ENCODE measurements at regions not wholly inside any gene's neighbourhood (a gene's known extent, or its start where the extent isn't known, plus 50 kb on each side); places are given as distances from the start of the nearest gene placed in this dataset.
"Not testable (repeated sequence)": the region's sequence is repeated elsewhere in the genome, so short reads cannot be mapped to it uniquely, and the experiment has no call there.

DNA sequence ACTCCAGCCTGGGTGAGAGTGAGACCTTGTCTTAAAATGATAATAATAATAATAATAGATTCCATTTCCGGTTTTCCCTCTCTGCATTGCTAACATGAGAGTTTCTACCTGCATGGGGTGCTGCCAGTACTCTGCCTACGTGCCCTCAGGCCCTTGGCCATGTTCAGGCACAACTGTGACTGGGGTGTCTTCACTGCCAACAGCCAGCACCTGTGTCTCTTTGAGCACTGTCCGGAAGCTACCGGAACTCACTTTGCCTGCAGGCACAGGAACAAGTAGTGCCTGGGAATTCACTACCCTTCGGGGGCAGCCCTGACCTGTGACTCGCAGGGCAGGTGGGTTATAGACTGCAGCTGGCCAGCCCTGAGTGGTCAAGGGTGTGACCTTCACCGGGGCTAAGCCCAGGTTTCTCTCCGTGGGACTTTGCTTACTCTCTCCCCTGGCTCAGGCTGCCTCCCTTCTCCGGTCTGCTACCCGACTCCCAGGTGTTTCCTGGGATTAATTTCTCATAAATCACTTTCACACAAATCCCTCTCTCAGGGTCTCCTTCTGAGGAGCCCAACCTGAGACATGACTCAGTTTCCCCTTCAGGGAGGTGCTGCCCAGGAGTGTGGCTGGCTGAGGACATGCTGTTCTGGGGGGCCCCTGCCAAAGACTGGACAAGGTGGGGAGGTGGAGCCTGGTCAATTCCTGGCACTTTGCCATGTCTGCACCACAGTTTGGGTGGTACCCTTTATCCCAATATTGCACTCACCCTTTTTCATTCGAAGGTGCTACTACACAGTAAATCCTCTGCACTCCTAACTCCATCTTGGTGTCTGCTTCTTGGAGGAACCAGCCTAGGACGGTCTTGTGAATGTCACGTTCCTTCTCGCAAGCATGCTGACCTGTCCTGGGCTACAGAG lies 79.5 kb upstream of the RALGAPA2 start:
- DNase-seq, result no peak

GRCh38 chr20:20788308-20788707 lies 75.9 kb upstream of the RALGAPA2 start:
- DNase-seq, result no peak

GRCh38 chr20:20786428-20786827 lies 74.0 kb upstream of the RALGAPA2 start:
- peak; percentile 75 for DNase-seq

DNA sequence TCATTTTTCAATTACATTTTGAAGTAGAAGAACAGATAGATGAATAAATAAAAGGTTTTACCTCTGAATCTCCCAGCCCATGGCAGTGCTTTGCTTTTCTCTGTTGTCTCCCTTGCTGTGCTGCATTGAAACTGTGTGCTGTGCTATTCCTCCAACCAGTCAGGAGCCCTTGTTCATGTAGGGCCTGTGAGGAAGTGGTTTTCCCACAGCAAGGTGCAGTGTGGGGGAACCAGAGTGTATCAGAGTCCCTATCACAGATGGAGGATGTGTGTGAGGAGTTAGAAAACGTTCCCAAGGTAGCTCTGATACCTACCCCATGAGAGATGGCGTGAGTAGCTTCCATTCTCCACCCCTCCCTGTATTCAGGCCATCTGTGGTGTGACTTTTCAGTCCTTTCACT lies 72.8 kb upstream of the RALGAPA2 start:
- no peak for DNase-seq

DNA sequence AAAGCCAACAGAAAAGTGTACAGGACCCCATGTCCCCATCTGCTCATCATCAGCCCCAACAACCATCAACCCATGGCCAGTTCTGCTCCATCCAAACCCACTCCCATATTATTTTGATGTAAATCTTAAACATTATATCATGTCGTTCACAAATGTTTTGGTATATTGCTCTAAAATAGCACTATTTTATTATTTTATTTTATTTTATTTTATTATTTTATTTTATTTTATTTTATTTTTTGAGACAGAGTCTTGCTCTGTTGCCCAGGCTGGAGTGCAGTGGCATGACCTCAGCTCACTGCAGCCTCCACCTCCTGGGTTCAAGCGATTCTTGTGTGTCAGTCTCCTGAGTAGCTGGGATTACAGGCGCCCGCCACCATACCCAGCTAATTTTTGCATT lies 72.0 kb upstream of the RALGAPA2 start:
- not testable (repeated sequence) for DNase-seq

- no peak for DNase-seq
Measured at GRCh38 chr20:20783450-20783849, 71.0 kb upstream of the RALGAPA2 start.

- no peak for DNase-seq
Measured at GRCh38 chr20:20782755-20783154, 70.3 kb upstream of the RALGAPA2 start.

DNA sequence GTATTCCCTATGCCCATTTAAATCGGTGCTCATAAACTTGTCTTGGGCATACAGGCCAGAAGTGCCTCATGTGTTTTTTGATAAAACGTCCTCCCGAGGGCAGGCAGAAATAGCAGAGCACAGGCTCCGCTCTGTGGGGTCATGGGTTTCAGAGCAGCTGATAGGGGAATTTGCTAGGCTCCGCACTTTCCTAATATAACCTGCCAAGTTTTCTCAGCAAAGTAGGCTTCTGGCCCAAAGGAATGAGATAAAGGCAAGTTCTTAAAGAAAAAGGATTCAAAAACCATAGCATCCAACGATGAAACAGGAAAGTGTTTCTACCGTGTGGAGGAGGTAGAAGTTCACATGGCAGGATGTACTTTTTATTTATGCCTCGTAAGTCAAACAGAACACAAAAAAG lies 69.8 kb upstream of the RALGAPA2 start:
- DNase-seq, result no peak

DNA sequence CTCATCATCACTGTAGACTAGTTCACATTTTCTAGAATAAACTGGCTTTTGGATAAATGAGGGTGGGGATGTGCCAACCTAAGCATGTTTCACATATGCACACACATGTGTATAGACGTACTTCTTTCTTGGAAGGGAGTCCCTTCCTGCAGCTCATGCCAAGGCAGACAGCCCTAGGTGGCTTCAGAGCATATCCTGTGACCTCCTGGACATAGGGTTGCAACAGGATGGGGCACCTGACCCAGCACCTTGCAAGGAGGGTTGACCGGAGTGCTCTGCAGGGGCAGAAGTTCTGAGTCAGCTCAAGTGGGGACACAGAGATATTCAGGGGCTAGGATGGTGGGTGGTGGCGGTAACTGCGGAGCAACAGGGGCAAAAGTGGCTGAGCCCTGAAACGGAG lies 68.6 kb upstream of the RALGAPA2 start:
- DNase-seq, result no peak

DNA sequence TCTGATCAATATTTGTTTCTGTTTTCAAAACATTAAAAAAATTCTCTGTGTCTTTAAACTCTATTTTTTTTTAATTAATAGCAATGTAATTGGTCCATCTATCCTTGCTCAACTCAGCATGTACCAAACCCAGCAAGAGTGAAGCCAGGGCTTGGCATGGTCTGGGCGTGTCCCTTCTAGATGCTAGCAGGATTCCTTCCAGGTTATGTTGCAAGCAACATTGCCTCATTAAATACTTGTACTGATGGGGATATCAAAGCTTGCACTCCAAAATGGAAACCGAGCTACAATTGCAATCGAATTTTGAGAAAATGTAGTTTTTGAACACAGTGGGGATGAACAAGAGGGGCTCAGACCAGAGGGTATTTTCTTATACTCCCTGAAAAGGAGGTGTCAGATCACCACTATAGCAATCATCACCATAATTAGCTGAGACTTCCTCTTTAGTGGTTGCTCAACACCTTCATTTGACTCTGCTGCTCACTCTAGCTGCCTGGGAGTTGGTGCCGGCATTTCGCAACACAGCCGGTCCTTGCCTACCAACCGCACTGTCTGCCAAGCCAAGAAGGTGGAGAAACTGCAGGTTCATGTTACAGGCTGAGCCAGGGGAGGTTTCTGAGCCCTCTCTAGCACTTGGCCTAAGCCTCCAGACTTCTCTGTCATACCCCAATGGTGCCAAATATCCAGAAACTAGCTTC lies 67.8 kb upstream of the RALGAPA2 start:
- peak; percentile 85 for DNase-seq

DNA sequence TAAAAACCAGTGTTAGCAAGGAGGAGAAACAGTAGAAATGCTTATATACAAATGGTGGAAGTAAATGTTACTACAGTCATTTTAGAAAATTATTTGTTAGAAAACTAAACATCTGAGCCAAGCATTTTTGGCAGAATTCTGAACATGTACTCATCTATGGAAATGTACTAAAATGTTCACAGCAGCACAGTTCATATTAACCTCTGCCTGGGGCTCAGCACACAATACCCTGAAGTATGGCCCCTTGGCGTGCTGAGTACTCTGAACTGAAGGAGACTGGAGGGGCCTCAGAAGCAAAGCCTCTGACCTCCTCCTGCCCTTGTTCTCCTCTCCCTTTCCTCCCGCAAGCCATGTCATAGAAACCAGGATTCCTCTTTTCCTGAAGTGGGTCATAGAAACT lies 66.2 kb upstream of the RALGAPA2 start:
- no peak for DNase-seq

GRCh38 chr20:20772497-20773085 lies 60.1 kb upstream of the RALGAPA2 start:
- DNase-seq, result no peak

DNA sequence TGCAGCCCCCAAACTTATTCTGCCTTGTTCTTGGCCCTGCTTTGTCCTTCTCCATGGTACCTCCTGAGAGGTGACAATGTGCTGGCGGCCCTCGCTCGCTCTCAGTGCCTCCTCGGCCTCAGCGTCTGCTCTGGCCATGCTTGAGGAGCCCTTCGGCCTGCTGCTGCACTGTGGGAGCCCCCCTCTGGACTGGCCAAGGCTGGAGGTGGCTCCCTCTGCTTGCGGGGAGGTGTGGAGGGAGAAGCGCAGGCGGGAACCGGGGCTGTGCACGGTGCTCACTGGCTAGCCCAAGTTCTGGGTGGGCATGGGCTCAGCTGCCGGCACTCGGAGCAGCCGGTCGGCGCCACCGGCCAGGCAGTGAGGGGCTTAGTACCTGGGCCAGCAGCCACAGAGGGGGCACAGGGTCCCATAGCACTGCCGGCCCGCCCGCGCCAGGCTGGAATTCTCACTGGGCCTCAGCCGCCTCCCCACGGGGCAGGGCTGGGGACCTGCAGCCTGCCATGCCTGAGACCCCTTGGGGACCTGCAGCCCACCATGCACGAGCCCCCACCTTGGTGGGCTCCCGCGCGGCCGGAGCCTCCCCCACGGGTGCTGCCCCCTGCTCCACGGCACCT lies 55.9 kb upstream of the RALGAPA2 start:
- DNase-seq, result no peak

DNA sequence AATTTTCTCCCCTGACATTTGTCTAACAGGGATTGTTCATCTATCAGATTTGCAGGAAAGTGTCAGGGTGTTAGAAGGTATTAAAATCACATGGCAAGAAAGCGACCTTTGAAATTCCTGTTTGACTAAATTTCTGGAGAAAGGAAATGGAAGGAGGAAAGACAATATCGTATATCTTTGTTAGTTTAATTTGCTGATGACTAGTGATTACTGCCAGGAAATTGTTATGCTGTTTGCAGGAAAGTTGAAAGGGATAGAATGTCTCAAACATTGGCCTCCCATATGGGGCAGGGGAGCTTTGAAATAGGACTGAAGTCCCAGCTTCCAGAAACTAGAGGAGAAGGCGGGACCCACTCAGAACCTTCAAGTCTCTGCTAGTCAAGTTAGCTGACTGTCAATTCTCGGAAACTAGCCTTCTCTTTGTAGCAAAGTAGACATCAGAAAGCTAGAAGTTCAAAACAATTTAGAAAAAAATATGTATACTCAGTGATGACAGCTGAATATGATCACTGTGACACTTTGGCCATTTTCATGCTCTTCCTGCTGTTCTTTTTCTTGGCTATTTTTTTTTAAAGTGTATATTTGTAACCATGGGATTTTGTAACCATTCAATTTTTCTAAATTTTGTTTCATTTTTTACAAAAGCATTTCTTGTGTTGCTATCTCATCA lies 53.4 kb upstream of the RALGAPA2 start:
- no peak for DNase-seq

DNA sequence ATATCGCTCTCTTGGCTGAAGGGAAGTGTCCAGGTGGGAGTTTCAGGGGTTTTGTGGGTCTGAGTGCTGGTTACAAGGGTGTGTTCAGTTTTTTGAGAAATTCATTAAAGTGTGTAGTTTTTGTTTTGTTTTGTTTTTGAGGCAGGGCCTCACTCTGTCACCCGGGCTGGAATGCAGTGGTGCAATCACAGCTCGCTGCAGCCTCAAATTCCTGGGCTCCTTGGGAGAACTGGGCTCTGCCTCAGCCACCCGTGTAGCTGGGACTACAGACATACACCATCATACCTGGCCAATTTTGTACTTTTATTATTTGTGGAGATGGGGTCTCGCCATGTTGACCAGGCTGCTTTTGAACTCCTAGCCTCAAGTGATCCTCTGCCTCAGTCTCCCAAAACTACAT lies 51.2 kb upstream of the RALGAPA2 start:
- no peak for DNase-seq

Data from hematopoietic multipotent progenitor cell treated with erythropoietin and hydrocortisone succinate and interleukin-3 and kit ligand, for 6 days (in vitro differentiated cells).